HG02981 (cell line): ENCODE measurements at regions not wholly inside any gene's neighbourhood (a gene's known extent, or its start where the extent isn't known, plus 50 kb on each side); places are given as distances from the start of the nearest gene placed in this dataset.
"Not testable (repeated sequence)": the region's sequence is repeated elsewhere in the genome, so short reads cannot be mapped to it uniquely, and the experiment has no call there.

Experiments used
- ATAC-seq: cut with Tn5 transposase; IDR thresholded peaks from one replicate; pipeline ENCODE4 v1.9.1; 2021; ENCODE audit warnings: mild to moderate bottlenecking, moderate library complexity; ENCODE audit not compliant: unreplicated experiment

DNA sequence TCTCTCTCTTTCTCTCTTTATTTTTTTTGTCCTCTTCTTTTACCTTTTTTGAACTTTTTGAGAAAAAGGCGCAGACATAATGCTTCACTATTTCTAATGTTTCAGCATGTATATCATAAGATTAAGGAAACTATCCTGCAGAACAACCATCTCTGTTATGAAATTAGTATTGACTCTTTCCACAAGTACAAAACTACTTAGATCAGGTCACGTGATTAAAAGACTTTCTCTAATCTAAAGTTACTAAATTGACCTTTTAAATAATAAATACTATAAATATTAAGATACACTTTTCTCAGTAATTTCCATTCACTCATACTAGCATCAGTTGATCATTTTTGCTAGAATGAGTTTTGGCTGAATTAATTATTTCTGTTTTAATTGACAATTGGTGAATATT is 844.5 kb upstream of the LRFN5 start:
- no peak for ATAC-seq

DNA sequence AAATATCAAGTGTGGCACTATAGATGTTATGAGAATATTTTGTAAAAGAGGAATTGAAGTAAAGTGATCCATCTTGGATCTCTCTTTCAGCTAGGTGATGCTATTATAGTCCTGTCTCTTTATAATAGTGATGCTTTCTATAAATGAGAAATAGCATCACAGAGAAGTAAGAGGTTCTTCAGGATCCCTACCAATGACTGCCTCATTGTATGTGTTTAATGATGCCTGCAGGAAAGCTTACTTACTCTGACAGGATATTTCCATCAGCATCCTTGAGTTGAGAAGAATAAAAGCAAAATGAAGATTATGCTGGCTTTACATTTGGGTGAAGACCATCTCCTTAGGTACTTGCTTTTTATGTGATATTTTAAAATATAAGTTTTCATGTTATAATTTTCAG is 846.0 kb upstream of the LRFN5 start:
- no peak for ATAC-seq

DNA sequence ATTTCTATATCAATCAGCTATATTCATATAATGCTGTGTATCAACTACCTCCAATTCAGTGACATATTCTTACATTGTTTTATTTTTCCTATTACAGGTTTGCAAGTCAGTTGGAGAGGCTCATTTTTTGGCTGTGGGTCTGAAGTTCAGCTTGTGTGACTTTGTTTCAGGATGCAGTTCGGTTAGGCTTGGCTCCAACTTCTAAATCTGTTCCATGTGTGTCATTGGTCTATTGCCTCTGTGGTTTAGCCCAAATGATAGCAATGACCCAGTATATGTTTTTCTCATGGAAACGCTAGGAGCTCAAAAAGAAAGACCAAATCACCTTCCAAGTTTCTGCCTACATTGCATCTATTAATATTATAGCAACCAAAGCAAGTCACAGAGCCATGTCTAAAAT is 848.6 kb upstream of the LRFN5 start:
- ATAC-seq: no peak

DNA sequence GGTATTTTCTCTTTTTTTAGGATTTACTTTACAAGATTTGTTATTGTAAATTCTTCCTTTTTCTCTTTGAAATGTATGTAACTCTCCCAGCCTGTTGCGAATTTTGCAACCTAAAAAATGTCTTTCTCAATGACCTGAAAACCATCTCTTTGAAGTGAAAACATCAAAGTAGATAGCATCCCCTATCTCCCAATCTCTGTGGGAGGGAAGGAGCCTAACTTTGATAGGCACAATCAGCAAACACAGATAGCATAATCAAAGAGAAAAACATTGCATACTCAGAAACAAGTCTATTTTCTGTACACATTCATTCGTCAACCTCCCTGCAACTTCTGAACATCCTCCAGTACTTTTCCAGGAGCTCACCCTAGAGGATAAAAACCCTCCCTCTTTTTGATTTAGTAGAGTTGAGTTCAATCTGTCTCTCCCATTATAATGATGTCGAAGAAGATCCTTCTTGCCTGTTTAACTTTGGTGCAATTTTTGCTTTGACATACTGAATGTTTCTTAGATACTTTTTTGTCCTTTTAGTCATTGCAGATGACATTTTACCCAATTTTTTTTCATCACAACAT is 849.2 kb upstream of the LRFN5 start:
- ATAC-seq: no peak

DNA sequence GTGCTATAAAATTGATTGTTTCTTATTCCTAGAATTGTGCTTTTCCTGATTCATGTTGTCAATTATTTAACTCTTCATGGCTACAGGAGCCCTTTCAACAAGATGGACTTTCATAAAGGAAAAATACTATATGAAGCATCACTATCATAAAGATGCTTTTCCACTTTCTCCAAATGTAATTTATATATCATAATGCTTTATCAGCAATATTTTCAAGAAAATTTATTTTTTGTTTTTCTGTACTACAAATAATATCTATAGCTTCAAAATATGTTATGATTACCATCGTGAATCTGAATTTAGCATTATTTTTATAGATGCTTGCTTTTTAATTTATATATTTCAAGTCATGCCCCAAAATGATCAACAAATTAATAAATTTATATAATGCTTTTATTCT is 873.5 kb upstream of the LRFN5 start:
- no peak for ATAC-seq

DNA sequence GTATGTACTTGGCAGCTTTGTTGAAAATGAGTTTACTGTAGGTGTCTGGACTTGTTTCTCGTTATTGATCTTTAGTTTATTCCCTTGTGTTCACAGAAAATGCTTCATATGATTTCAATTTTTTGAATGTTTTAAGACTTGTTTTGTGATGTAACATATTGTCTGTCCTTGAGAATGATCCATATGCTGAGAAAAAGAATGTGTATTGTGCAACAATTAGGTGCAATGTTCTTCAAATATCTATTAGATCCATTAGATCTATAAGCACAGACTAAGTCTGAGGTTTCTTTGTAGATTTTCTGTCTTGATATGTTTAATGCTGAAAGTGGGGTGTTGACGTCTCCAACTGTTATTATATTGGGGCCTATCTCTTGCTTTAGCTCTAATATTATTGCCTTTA is 879.6 kb upstream of the LRFN5 start:
- ATAC-seq: no peak

DNA sequence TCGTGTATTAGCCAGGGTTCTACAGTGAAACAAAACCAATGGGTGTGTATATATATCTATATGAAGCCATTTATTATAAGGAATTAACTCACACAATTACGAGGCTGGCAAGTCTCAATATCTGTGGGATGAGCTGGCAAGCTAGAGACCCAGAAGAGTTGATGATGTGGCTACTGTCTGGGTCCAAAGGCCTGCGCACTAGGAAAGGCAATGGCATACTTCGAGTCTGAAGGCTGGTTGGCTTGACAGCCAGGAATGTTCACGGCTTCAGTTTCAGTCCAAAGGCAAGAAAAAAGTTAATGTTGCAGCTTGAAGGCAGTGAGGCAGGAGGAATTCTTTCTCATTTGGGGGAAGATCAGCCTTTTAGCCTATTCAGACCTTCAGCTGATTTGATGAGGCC is 893.3 kb upstream of the LRFN5 start:
- ATAC-seq: no peak

DNA sequence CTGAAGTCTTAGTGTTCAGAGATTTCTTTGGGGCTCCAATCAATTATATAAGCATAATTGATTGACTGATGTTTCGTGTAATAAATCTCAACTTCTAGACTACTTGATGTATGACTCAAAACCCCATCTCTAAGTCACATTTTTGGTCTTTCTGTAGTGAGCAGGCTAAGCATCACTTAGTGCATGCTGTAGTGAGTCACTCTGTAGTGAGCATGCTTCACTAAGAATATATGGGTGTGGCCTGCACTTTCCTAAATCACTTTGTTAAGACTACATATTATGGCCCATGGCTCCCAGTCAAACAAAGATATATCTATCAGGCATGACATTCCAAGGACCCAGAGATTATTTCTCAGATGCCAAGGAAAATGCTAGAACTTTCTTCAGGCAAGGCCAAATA is 909.4 kb upstream of the LRFN5 start:
- no peak for ATAC-seq

DNA sequence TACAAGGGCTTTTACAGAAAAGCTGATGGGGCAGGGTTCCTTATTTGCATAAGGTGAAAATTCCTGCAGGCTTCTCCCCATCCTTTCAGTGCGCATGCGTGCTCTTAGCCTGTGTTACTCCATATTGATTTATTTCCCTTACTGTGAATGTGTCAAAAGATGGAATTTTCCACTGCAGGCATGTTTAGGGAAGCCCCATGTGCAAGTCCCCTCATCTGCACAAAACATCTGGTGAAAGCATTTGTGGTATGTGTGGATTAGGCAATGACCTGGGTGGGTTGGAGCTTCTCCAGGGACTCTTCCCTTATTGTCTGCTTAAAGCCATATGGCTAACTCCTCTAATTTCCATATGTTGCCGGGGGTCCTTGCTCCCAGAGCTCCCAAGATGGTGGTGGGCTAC is 912.7 kb upstream of the LRFN5 start:
- ATAC-seq: no peak

DNA sequence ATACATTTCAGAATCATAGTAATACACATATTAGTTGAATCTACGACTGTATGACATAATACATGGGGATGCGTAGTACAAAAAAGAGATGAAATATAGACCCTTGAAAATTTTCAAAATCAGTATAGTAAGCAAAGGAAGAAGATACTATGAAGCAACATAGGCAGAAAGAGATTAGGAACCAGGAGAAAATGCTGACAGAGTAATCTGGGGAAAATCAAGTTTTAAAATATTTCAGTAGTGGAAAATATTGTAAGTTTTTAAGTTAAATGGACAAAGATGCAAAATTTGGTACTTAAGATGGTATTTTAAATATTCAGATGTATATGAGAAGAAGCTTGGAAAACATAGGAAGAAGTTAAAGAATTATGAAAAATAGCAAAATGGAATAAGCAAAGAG is 915.6 kb upstream of the LRFN5 start:
- no peak for ATAC-seq

DNA sequence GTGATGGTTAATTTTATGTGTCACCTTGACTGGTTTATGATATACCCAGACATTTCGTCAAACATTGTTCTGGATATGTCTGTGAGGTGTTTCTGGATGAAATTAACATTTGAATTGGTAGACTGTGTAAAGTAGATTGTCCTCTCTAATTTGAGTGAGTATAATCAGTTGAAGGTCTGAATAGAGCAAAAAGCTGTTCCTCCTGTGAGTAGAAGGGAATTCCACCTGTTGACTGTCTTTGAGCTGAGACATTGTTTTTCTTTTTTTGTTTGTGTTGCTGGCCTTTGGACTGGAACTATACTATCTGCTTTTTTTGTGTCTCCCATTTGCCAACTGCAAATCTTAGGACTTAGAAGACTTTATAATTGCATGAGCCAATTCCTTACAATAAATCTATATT is 920.9 kb upstream of the LRFN5 start:
- no peak for ATAC-seq

DNA sequence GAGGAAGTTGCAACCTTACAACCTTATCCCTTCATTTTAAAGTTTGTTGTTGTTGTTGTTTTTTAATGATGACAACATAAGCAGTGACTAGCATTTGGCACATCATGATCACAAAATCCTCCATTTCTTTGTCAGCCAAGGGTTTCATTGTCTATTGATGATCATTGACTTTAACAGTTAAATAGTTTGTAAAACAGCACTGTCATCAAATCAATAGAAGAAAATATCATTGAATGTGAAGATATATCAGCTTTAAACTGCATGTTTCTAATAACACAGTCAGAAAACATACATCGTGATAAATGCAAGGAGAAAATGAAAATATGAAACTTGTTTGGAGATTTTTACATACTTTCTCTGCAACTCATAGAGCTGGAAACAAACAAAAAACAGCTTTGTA is 922.3 kb upstream of the LRFN5 start:
- ATAC-seq: no peak

DNA sequence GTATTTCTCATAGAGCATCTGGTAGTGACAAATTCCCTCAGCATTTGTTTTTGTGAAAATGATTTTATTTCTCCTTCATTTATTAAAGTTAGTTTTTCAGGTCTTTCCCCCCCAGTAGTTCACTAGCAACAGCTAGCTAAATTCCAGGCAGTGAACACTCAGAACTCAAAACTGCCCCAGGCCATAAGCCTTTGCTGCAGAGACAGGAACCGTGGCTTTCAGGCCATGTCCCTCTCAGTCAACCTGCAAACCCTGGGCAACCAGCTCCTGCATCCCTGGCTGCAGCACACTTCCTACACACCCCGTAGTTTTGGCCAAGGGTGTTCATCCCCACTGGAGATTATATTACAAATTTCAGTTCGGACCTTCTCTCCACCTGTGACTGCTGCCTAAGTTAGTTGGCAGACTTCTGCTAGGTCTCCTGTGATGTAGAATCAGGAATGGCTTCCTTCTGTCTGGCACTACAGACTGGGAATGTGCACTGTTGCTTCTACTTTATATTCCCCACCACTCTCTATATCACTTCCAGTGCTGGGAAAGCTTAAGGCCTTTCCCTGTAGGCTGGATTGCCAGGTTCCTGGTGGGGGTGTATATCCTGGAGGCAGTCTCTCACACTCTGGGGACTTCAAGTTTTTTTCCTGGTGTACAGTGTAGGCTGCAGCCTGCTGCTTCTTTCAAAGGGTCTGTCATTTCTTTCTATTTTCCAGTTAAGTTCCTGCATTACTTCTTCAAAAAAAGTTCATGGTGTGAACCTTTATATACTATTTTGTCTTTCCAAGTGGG is 924.4 kb upstream of the LRFN5 start:
- no peak for ATAC-seq

DNA sequence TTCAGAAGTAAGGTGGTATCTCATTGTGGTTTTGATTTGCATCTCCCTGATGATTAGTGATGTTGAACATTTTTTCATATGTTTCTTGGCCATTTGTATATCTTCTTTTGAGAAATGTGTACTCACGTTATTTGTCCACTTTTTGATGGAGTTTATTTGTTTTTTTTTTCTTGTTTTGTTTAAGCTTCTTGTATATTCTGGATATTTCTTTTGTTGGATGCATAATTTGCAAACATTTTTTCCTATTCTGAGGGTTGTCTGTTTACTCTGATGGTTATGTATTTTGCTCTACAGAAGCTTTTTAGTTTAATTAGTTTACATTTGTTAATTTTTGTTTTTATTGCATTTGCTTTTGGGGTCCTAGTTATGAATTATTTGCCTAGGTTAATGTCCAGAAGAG is 927.4 kb upstream of the LRFN5 start:
- no peak for ATAC-seq

DNA sequence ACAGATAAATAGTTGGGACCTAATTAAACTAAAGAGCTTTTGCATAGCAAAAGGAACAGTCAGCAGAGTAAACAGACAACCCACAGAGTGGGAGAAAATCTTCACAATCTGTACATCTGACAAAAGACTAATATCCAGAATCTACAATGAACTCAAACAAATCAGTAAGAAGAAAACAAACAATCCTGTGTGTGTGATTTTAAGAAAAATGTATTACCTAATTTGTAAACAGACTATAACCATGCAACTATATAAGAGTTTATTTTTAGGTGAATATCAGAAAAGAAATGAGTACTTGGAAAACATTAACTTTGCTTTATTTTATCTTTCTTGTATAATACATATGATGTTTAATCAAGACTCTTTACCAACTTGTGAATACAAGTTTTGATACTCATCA is 929.5 kb upstream of the LRFN5 start:
- not testable (repeated sequence) for ATAC-seq

DNA sequence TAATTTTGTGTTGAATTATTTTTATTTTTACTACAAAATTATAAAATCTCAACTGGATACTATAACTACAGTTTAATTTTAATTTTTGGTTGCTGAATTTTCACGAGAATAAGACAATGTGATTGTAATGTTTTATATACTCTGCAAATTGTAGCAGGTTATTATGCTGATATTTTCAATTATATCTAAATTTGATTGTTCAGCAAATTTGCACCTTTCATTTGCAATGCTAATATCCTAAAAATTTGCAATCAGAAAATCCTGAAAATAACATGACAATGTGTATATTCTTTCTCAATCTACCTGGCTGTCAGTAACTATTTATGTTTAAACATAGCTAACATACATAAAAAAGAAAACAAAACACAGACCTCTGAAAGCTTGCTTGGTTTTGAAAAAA is 932.2 kb upstream of the LRFN5 start:
- no peak for ATAC-seq

DNA sequence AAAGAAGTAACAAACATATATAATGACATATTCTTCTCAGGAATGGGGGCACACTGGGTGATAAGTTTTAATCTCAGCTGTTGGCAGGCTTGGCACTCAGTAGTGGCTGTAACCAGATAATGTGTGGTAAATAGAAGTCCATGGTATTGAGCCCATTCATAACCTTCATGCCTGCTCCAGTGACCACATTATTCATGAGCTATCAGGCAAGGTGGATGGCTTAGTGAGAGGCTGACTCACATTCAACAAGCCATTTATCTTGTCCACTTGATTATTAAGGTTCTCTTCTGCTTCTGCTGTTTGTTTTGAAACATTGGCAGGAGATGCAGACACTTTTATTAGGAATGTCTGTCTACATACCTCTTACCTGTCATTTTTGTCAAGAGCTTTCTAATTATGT is 950.4 kb upstream of the LRFN5 start:
- no peak for ATAC-seq

DNA sequence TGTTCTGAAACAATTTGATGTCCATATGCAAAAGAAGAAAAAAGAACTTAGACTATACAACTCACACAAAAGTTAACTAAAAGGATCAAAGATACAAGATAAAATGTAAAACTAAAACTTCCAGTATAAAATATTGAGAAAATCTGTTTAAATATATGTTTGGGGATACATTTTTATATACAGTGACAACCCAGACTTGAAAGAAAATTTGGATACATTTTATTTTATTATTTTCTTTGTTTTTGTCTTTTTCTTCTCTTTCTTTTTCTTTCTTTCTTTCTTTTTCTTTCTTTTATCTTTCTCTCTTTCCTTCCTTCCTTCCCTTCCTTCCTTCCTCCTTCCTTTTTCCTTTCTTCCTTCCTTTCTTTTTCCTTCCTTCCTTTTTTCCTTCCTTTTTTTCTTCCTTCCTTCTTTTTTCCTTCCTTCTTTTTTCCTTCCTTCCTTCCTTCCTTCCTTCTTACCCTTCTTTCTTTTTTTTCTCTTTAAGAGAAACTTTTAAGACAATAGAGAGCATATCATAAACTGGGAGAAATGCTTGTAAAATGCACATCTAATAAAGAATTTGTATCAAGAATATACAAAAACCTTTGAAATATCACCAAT is 954.5 kb upstream of the LRFN5 start:
- ATAC-seq: no peak

DNA sequence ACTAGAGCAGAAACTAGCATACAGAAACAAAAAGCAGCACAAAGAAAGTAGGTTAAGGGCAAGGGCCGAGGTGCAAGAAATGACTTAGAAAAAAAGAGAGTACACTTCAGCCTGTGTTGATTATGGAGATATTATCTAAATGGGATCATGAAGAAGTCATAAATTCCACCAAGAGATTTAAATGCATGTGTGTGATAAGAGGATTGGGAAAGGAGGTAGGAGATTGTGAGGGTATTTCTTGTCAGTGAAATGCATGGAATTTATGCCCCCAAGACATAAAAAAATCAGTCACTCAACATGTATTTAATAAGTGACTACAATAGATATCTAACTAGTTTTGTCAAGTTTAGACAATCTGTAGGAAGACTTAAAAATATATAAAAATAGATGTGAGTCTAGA is 976.2 kb upstream of the LRFN5 start:
- ATAC-seq: no peak

DNA sequence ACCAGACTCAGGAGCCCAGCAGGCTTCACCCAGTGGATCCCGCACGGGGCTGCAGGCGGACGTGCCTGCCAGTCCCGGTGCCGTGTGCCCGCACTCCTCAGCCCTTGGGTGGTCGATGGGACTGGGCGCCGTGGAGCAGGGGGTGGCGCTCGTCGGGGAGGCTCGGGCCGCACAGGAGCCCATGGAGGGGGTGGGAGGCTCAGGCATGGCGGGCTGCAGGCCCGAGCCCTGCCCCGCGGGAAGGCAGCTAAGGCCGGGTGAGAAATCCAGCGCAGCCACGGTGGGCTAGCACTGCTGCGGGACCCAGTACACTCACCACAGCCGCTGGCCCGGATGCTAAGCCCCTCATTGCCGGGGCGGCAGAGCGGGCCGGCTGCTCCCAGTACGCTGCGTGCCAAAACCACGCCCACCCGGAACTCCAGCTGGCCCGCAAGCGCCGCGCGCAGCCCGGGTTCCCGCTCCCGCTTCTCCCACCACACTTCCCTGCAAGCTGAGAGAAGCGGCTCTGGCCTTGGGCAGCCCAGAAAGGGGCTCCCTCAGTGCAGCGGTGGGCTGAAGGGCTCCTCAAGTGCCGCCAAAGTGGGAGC is 977.0 kb upstream of the LRFN5 start:
- ATAC-seq: not testable (repeated sequence)

DNA sequence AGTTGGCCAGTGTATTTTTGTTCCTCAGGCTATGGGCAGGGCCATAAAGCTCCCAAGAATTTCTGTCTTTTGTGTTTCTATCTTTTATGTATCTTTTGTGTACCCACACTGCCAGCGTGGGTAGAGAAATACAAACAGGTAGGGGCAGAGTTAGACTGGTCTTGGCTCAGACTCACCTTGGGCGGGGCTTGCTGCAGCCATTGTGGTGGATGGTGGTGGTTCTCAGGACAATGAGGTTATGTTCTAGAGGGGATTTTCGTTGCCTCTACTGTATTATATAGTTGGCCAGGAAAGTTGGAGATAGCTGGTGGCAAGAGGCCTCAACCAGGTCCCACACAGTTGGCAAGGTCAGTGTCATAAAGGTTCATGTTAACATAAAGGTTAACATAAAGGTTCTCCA is 977.5 kb upstream of the LRFN5 start:
- no peak for ATAC-seq

DNA sequence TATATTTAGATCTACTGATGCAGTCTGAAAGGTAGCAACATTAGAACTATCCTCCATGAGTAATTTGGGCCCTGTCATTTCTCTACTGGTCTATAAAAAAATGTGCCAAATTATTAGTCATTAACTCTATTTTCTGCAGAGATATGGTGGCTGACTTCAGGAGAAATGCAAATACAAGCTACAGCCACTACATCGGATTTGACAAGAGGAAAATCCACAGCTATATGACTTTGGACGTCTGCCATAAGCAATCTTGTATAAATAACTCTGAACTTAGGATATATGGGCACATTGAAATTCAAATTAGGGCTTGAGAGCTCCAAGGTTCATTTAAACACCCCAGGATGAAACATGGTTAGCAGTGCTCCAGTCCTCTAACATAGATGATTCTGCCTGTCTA is 983.0 kb upstream of the LRFN5 start:
- ATAC-seq: no peak
